GM23338 (cell line): ENCODE measurements at regions not wholly inside any gene's neighbourhood (a gene's known extent, or its start where the extent isn't known, plus 50 kb on each side); places are given as distances from the start of the nearest gene placed in this dataset.

Experiments used
- CREB1 ChIP-seq: fragments of 250-450 bp; sonication (Bioruptor Pico); IDR thresholded peaks from 2 replicates; pipeline ENCODE4 v1.5.0; 2020; ENCODE audit warnings: low read depth, mild to moderate bottlenecking, moderate library complexity
- TF ChIP-seq, protein P1 (sequence below), 2 experiments: fragments of 200-600 bp in 1 of 2; sonication (generic) in 1 of 2; conservative IDR thresholded peaks; 2 replicates each; pipeline versions ENCODE4 v1.5.1 to v1.6.1; 2016 to 2017; ENCODE audit warnings: antibody characterized with exemption in 2 of 2, low read depth in 2 of 2, mild to moderate bottlenecking in 2 of 2, moderate library complexity in 1 of 2

DNA sequence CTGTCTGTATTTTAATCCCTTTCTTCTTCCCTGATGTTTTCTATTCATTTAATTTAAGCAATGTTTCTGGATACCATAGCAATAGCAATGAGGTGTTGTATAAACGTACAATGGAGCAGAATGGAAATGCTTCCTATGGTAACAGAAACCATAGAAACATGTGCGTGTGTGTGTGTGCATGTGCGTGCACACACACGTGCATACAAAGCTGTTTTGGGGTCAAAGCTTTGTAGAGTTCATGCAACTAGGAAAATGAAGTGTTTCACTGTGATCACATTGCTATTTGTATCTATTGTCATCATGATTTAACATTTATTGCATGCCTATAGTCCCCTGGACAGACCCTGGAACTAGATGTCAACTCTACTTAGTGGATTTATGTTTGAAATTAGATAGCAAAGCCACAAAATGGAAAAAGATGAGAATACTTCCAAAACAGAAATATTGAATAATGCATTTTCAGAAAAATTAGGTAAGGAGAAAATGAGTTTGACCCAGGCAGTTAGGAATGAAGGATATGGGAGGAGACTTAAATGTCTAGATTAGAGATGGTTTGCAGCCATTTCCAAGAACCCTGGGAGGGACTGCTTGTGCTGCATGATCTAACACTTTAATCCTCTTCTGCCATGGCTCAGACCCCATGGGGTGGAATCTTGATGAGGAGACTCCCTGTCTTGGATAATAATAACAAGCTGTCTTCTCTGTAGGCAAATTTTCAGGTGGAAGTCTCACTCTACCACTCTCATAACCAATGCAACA lies 124.4 kb downstream of the TRMT11 start:
- TF ChIP-seq, protein P1, sequence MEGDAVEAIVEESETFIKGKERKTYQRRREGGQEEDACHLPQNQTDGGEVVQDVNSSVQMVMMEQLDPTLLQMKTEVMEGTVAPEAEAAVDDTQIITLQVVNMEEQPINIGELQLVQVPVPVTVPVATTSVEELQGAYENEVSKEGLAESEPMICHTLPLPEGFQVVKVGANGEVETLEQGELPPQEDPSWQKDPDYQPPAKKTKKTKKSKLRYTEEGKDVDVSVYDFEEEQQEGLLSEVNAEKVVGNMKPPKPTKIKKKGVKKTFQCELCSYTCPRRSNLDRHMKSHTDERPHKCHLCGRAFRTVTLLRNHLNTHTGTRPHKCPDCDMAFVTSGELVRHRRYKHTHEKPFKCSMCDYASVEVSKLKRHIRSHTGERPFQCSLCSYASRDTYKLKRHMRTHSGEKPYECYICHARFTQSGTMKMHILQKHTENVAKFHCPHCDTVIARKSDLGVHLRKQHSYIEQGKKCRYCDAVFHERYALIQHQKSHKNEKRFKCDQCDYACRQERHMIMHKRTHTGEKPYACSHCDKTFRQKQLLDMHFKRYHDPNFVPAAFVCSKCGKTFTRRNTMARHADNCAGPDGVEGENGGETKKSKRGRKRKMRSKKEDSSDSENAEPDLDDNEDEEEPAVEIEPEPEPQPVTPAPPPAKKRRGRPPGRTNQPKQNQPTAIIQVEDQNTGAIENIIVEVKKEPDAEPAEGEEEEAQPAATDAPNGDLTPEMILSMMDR (conservative IDR thresholded peaks at IDR 0.05; ENCODE audit: low read depth in 2 of 2), result no peak
- no peak for TF ChIP-seq CREB1 (CRISPR knock-in tag)
